ENCODE measurements at regions not wholly inside any gene's neighbourhood (a gene's known extent, or its start where the extent isn't known, plus 50 kb on each side); places are given as distances from the start of the nearest gene placed in this dataset.

DNA sequence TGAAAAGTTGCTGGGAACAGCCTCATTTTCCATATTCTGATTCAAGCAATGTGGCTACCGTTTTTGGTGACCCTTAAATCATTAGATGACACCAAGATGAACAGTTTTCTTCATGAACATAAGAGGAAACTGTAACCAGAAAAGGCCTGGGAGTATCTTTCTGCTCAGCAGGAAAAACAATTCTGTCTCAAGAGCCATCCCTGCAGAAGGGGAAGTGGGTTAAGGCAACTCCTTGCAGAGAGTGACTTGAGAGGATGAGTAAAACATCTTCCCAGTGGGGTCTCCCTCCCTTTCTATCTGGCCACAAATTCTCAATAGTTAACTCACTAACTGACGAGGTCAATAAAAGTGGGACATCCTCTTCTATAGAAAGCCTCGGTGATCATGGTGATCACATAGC is 187.6 kb upstream of the NRIP1 start:
- TF ChIP-seq, protein P1, sequence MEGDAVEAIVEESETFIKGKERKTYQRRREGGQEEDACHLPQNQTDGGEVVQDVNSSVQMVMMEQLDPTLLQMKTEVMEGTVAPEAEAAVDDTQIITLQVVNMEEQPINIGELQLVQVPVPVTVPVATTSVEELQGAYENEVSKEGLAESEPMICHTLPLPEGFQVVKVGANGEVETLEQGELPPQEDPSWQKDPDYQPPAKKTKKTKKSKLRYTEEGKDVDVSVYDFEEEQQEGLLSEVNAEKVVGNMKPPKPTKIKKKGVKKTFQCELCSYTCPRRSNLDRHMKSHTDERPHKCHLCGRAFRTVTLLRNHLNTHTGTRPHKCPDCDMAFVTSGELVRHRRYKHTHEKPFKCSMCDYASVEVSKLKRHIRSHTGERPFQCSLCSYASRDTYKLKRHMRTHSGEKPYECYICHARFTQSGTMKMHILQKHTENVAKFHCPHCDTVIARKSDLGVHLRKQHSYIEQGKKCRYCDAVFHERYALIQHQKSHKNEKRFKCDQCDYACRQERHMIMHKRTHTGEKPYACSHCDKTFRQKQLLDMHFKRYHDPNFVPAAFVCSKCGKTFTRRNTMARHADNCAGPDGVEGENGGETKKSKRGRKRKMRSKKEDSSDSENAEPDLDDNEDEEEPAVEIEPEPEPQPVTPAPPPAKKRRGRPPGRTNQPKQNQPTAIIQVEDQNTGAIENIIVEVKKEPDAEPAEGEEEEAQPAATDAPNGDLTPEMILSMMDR (IDR thresholded peaks at IDR 0.05; ENCODE audit: control insufficient read depth, extremely low read depth, insufficient read depth), result no peak
- DNase-seq (ENCODE audit: low read depth), result no peak
- no peak overlapping the region for H3K4me3 ChIP-seq (ENCODE audit: low read depth, low read length)

DNA sequence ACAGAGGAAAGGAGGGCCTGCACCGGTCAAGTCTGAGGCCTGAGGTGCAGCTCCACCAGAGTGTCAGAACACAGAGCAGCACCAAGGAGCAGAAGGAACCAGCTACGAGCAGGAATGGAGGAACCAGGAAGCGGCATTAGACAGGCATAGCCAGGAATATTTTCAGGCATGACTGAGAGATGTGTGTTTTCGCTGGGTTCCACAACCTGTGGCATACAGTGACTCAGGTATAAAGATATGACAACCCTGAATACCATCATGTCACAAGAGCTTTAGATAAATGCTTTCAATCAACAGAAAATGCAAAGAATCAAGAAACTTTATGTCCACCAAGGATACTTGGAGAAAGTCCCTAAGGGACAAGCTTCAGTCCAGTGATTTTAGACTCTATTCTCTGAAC is 189.3 kb upstream of the NRIP1 start:
- no peak overlapping the region for H3K4me3 ChIP-seq (ENCODE audit: low read depth, low read length)
- DNase-seq (ENCODE audit: low read depth), result no peak
- TF ChIP-seq, protein P1 (IDR thresholded peaks at IDR 0.05; ENCODE audit: control insufficient read depth, extremely low read depth, insufficient read depth), result no peak

DNA sequence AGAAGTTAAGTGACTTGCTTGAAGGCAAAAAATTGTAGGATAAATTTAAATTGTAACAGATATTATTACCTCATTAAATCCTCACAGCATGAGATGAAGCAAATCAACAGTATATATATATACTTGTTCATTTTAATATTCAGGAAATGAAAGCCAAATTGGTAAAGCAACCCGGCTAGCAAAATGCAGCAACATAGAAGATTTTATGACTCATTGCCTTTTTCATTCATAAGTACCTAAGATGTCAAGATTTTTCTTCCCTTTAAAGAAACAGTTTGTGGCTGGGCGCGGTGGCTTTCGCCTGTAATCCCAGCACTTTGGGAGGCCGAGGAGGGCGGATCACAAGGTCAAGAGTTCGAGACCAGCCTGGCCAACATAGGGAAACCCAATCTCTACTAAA is 190.5 kb upstream of the NRIP1 start:
- no peak for DNase-seq (ENCODE audit: low read depth)
- no peak overlapping the region for H3K4me3 ChIP-seq (ENCODE audit: low read depth, low read length)
- TF ChIP-seq, protein P1 (IDR thresholded peaks at IDR 0.05; ENCODE audit: control insufficient read depth, extremely low read depth, insufficient read depth), result no peak

DNA sequence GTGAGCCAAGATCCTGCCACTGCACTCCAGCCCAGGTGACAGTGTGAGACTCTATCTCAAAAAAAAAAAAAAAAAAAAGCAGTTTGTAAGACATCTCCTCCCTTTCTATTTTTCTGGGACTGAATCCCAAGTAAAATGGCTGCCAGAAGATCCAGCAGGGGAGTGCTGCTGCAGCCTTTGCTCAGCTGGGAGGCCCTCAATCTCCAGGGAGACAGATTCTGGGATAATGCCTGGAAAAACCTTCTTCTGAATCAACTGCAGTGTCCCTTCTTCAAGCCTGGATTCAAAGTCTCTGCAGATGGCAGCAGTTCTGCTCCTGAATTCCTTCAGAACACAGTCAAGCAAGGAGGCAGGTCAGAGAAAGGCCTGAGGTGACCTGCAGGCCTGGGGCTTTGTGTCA is 191.0 kb upstream of the NRIP1 start:
- no peak overlapping the region for H3K4me3 ChIP-seq (ENCODE audit: low read depth, low read length)
- TF ChIP-seq, protein P1 (IDR thresholded peaks at IDR 0.05; ENCODE audit: control insufficient read depth, extremely low read depth, insufficient read depth), result no peak
- no peak for DNase-seq (ENCODE audit: low read depth)

DNA sequence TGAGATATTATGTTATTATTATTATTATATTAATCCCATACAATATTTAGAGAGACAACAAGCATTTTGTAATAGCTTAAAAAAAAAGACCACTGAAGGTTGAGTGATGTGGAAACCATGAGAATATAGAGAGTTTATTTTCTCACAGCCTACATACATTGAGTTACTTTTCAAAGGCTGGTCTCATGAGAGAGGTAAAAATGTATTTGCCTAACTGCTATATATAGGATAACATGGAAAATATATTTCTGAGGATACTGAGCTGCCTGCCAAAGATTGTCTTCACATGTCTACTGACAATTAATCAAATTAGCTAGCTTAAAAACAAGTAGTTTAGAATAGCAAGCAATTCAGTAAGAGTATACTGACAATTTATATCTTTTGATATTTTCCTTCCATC is 192.2 kb upstream of the NRIP1 start:
- TF ChIP-seq, protein P1 (IDR thresholded peaks at IDR 0.05; ENCODE audit: control insufficient read depth, extremely low read depth, insufficient read depth), result no peak
- no peak overlapping the region for H3K4me3 ChIP-seq (ENCODE audit: low read depth, low read length)
- no peak for DNase-seq (ENCODE audit: low read depth)

DNA sequence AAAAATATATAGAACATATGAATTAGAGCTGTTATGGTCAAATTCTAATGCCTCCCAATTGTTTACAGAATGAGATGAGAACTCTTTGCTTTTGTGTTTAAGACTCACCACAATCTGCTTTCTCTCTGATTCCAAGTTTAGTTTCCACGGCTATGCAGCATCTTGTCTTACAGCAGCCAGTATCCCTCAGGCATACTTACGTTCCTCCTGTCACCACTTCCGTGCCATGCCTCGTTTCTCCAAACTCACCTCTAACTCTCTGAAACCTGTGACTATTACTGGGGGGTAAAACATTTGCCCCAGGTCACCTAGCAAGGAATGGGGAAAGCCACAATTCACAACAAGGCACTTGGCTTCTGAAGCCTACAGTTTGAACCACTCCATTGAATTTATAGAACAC is 192.8 kb upstream of the NRIP1 start:
- no peak for DNase-seq (ENCODE audit: low read depth)
- TF ChIP-seq, protein P1 (IDR thresholded peaks at IDR 0.05; ENCODE audit: control insufficient read depth, extremely low read depth, insufficient read depth), result no peak
- no peak overlapping the region for H3K4me3 ChIP-seq (ENCODE audit: low read depth, low read length)

DNA sequence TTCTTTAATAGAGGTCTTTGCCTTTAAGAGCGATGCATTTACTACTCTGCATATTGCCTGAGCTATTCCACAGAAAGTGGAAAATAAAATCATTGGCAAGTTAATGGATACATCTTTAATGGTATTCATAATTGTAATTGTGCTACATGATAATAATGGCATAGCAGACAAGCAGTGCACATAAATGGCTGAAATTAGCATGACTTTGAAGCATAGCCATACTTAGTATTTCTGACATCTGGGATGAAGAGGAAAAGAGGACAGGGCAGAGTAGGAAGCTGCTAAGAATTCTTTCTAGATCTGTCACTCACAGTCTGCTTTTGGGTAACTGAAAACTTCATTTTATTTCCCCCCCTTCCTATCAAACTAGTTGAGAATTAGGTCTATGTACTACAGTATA is 195.0 kb upstream of the NRIP1 start:
- TF ChIP-seq, protein P1 (IDR thresholded peaks at IDR 0.05; ENCODE audit: control insufficient read depth, extremely low read depth, insufficient read depth), result no peak
- no peak for DNase-seq (ENCODE audit: low read depth)
- H3K4me3 ChIP-seq (ENCODE audit: low read depth, low read length), result no peak overlapping the region
